OCI-LY3 (cell line): ENCODE measurements at regions not wholly inside any gene's neighbourhood (a gene's known extent, or its start where the extent isn't known, plus 50 kb on each side); places are given as distances from the start of the nearest gene placed in this dataset.

ENCODE experiments used
- CTCF ChIP-seq: fragments of 200-600, 300-600 bp; sonication (generic); IDR thresholded peaks from 2 replicates; pipeline ENCODE4 v1.5.1; 2014; ENCODE audit warnings: antibody characterized with exemption, low read length, low read depth
- EZH2phosphoT487 ChIP-seq: fragments of 200-600 bp; shearing (Covaris generic); IDR thresholded peaks from 2 replicates; pipeline ENCODE4 v1.6.1; 2018; ENCODE audit warnings: antibody characterized with exemption, mixed run types, low read depth

- TF ChIP-seq CTCF = no peak
- no peak for TF ChIP-seq EZH2phosphoT487
These were observed 1557.8 kb upstream of the RAG2 start for GRCh38 chr11:38155856-38156255.
